SIG-M5 (cell line): ENCODE measurements at regions not wholly inside any gene's neighbourhood (a gene's known extent, or its start where the extent isn't known, plus 50 kb on each side); places are given as distances from the start of the nearest gene placed in this dataset.

Source experiments
- DNase-seq: peaks from one replicate; lab custom pipeline; 2025; lab: John Stamatoyannopoulos, UW

- DNase-seq, result no peak
Observed at GRCh38 chr2:207289295-207290018, 123.7 kb upstream of the KLF7 start.

- no peak for DNase-seq
Observed at GRCh38 chr2:207290833-207291624, 125.3 kb upstream of the KLF7 start.

GRCh38 chr2:207291625-207292252, 126.0 kb upstream of the KLF7 start:
- DNase-seq, result no peak

- no peak for DNase-seq
Observed at GRCh38 chr2:207296265-207296948, 130.7 kb upstream of the KLF7 start.

GRCh38 chr2:207300817-207301216, 135.1 kb upstream of the KLF7 start:
- DNase-seq, result no peak

- DNase-seq, result no peak
Observed at GRCh38 chr2:207304761-207305160, 139.0 kb upstream of the KLF7 start.

- no peak for DNase-seq
Observed at GRCh38 chr2:207308519-207309224, 142.9 kb upstream of the KLF7 start.

- DNase-seq, result peak; percentile 35
Observed at GRCh38 chr2:207311316-207312005, 145.7 kb upstream of the KLF7 start.

GRCh38 chr2:207312006-207312356, 146.2 kb upstream of the KLF7 start:
- no peak for DNase-seq

- no peak for DNase-seq
Observed at GRCh38 chr2:207313947-207314346, 148.2 kb upstream of the KLF7 start.

- no peak for DNase-seq
Observed at GRCh38 chr2:207315131-207315530, 149.4 kb upstream of the KLF7 start.

- no peak for DNase-seq
Observed at GRCh38 chr2:207316484-207316883, 150.7 kb upstream of the KLF7 start.

GRCh38 chr2:207316906-207317305, 151.2 kb upstream of the KLF7 start:
- no peak for DNase-seq

- no peak for DNase-seq
Observed at GRCh38 chr2:207317378-207317984, 151.7 kb upstream of the KLF7 start.

- no peak for DNase-seq
Observed at GRCh38 chr2:207318181-207318628, 152.5 kb upstream of the KLF7 start.

- DNase-seq, result no peak
Observed at GRCh38 chr2:207319316-207319715, 153.6 kb upstream of the KLF7 start.

- no peak for DNase-seq
Observed at GRCh38 chr2:207320381-207321159, 154.8 kb upstream of the KLF7 start.

- DNase-seq, result no peak
Observed at GRCh38 chr2:207321514-207321913, 155.8 kb upstream of the KLF7 start.

- DNase-seq, result no peak
Observed at GRCh38 chr2:207324001-207324400, 158.3 kb upstream of the KLF7 start.

- no peak for DNase-seq
Observed at GRCh38 chr2:207327513-207327912, 161.8 kb upstream of the KLF7 start.
